H1 (cell line): ENCODE measurements at regions not wholly inside any gene's neighbourhood (a gene's known extent, or its start where the extent isn't known, plus 50 kb on each side); places are given as distances from the start of the nearest gene placed in this dataset.

Source experiments
- CTCF ChIA-PET: fragments of 300-600 bp; sonication (Branson Sonifier 250); formaldehyde crosslinking; loops from one replicate; lab custom pipeline; 2021; ENCODE audit not compliant: partially characterized antibody; lab: Charles Lee
- POLR2A ChIA-PET: fragments of 300-600 bp; sonication (Branson Sonifier 250); formaldehyde crosslinking; loops from one replicate; lab custom pipeline; 2021; ENCODE audit warnings: inconsistent platforms; ENCODE audit not compliant: partially characterized antibody; lab: Charles Lee
- DNase-seq, 2 experiments: peaks; one replicate each; pipeline versions ENCODE4 v3.0.0 to v3.0.0-alpha.2; 2010 to 2022; ENCODE audit warnings: low spot score in 2 of 2, low read depth in 1 of 2, mixed read lengths in 1 of 2
- FAIRE-seq: peaks from 2 replicates; lab custom pipeline; 2011; peaks lifted over from hg19 to GRCh38; lab: Jason Lieb, UNC
- H2AFZ ChIP-seq: 2 replicates; pipeline ENCODE4 v1.8.1; 2012; ENCODE audit warnings: low read length, inconsistent platforms
- H2AK5ac ChIP-seq: 2 replicates; pipeline ENCODE4 v1.6.1; 2013; ENCODE audit warnings: low read depth, low read length
- H2BK120ac ChIP-seq: replicated peaks from 2 replicates; pipeline ENCODE3; 2013; ENCODE audit warnings: low read depth, low read length, inconsistent platforms
- H2BK12ac ChIP-seq: 2 replicates; pipeline ENCODE4 v1.6.1; 2013; ENCODE audit warnings: low read depth, low read length
- H2BK15ac ChIP-seq: 2 replicates; pipeline ENCODE4 v1.6.1; 2013; ENCODE audit warnings: low read length
- H2BK20ac ChIP-seq: 2 replicates; pipeline ENCODE4 v1.6.1; 2013; ENCODE audit warnings: low read length
- H2BK5ac ChIP-seq: 2 replicates; pipeline ENCODE4 v1.6.1; 2013; ENCODE audit warnings: low read depth, low read length
- H3K14ac ChIP-seq: 2 replicates; pipeline ENCODE4 v1.6.1; 2013; ENCODE audit warnings: inconsistent platforms; ENCODE audit not compliant: insufficient read length
- H3K18ac ChIP-seq: 2 replicates; pipeline ENCODE4 v1.6.1; 2013; ENCODE audit warnings: low read length; ENCODE audit errors: extremely low read depth
- H3K23ac ChIP-seq: 2 replicates; pipeline ENCODE4 v1.6.1; 2013; ENCODE audit warnings: inconsistent platforms; ENCODE audit not compliant: insufficient read length
- H3K23me2 ChIP-seq: 2 replicates; pipeline ENCODE4 v1.6.1; 2013; ENCODE audit warnings: low read depth, low read length
- H3K27ac ChIP-seq: 2 replicates; pipeline ENCODE4 v1.6.1; 2011; ENCODE audit warnings: low read depth, low read length, inconsistent platforms
- H3K27me3 ChIP-seq, 4 experiments: replicated peaks in 1 of 4; 1 replicate in 1 of 4; 2 replicates in 3 of 4; pipeline versions ENCODE4 v1.6.1 to v1.8.1; 2011 to 2013; ENCODE audit warnings: low read length in 3 of 4, mild to moderate bottlenecking in 3 of 4, inconsistent platforms in 2 of 4, mixed read lengths in 2 of 4, moderate library complexity in 1 of 4; ENCODE audit not compliant: control insufficient read depth in 3 of 4, insufficient read depth in 3 of 4; ENCODE audit errors: extremely low read depth in 1 of 4
- H3K36me3 ChIP-seq, 4 experiments: 2 replicates each; pipeline versions ENCODE4 v1.6.1 to v1.8.1; 2011 to 2013; ENCODE audit warnings: mild to moderate bottlenecking in 4 of 4, low read length in 3 of 4, moderate library complexity in 2 of 4, control low read depth in 1 of 4, inconsistent platforms in 1 of 4; ENCODE audit not compliant: insufficient read depth in 4 of 4, control insufficient read depth in 2 of 4
- H3K4ac ChIP-seq: replicated peaks from 2 replicates; pipeline ENCODE3; 2013; ENCODE audit warnings: low read length, low read depth, mixed read lengths, inconsistent platforms; ENCODE audit not compliant: insufficient read length
- H3K4me1 ChIP-seq, 4 experiments: replicated peaks in 1 of 4; 1 replicate in 1 of 4; 2 replicates in 3 of 4; pipeline versions ENCODE4 v1.6.1 to v1.8.1; 2011 to 2013; ENCODE audit warnings: low read length in 3 of 4, inconsistent platforms in 2 of 4, mixed read lengths in 1 of 4; ENCODE audit not compliant: insufficient read depth in 4 of 4, control insufficient read depth in 3 of 4
- H3K4me2 ChIP-seq, 2 experiments: 2 replicates each; pipeline versions ENCODE4 v1.6.1 to v1.8.1; 2011 to 2013; ENCODE audit warnings: low read depth in 2 of 2, low read length in 2 of 2, control low read depth in 1 of 2, inconsistent platforms in 1 of 2, mild to moderate bottlenecking in 1 of 2; ENCODE audit not compliant: insufficient read depth in 1 of 2
- H3K4me3 ChIP-seq, 4 experiments: fragments of 200-600, 300-600 bp in 1 of 4; sonication (generic), shearing (Covaris generic), sonication (Bioruptor Twin) in 1 of 4; 2 replicates each; pipeline versions ENCODE4 v1.5.1 to v1.8.1; 2011 to 2016; ENCODE audit warnings: low read length in 4 of 4, low read depth in 3 of 4, control low read depth in 2 of 4, inconsistent platforms in 2 of 4, mild to moderate bottlenecking in 2 of 4, mixed read lengths in 1 of 4, moderate library complexity in 1 of 4; ENCODE audit not compliant: insufficient read depth in 2 of 4; ENCODE audit errors: extremely low read depth in 1 of 4
- H3K56ac ChIP-seq: replicated peaks from 2 replicates; pipeline ENCODE3; 2013; ENCODE audit warnings: low read depth, mild to moderate bottlenecking, mixed read lengths, low read length, inconsistent platforms; ENCODE audit not compliant: insufficient read length
- H3K79me1 ChIP-seq: 2 replicates; pipeline ENCODE4 v1.6.1; 2013; ENCODE audit warnings: low read depth, low read length, control low read depth
- H3K79me2 ChIP-seq, 2 experiments: 2 replicates each; pipeline versions ENCODE4 v1.6.1 to v1.8.1; 2012 to 2013; ENCODE audit warnings: low read length in 2 of 2, mild to moderate bottlenecking in 2 of 2, inconsistent platforms in 1 of 2; ENCODE audit not compliant: insufficient read depth in 2 of 2, control insufficient read depth in 1 of 2
- H3K9ac ChIP-seq, 4 experiments: replicated peaks in 1 of 4; 1 replicate in 1 of 4; 2 replicates in 3 of 4; pipeline versions ENCODE4 v1.6.1 to v1.8.1; 2011 to 2013; ENCODE audit warnings: low read depth in 3 of 4, low read length in 3 of 4, control low read depth in 2 of 4, mild to moderate bottlenecking in 2 of 4, moderate library complexity in 2 of 4, inconsistent platforms in 1 of 4; ENCODE audit errors: extremely low read depth in 1 of 4
- H3K9me3 ChIP-seq, 2 experiments: 2 replicates each; pipeline versions ENCODE4 v1.6.1 to v1.8.1; 2012 to 2013; ENCODE audit warnings: mild to moderate bottlenecking in 2 of 2, moderate library complexity in 2 of 2, control low read depth in 1 of 2, inconsistent platforms in 1 of 2, low read depth in 1 of 2, low read length in 1 of 2, mixed read lengths in 1 of 2; ENCODE audit not compliant: insufficient read depth in 2 of 2
- H4K20me1 ChIP-seq, 2 experiments: replicated peaks in 1 of 2; 2 replicates each; pipeline versions ENCODE3 to v1.8.1; 2011 to 2013; ENCODE audit warnings: inconsistent platforms in 2 of 2, low read length in 2 of 2, mild to moderate bottlenecking in 1 of 2; ENCODE audit not compliant: insufficient read depth in 2 of 2, control insufficient read depth in 1 of 2
- H4K5ac ChIP-seq: 2 replicates; pipeline ENCODE4 v1.6.1; 2013; ENCODE audit warnings: low read length, low read depth, mixed read lengths, inconsistent platforms; ENCODE audit not compliant: insufficient read length
- H4K8ac ChIP-seq: 2 replicates; pipeline ENCODE4 v1.8.0; 2013; ENCODE audit warnings: mild to moderate bottlenecking, moderate library complexity, low read length, inconsistent platforms; ENCODE audit not compliant: insufficient read depth; ENCODE audit errors: extremely low read depth
- H4K91ac ChIP-seq: replicated peaks from 2 replicates; pipeline ENCODE3; 2013; ENCODE audit warnings: low read length, mixed read lengths, inconsistent platforms; ENCODE audit not compliant: insufficient read length
- NRF1 ChIP-seq: IDR thresholded peaks from 2 replicates; pipeline ENCODE4 v1.6.1; 2011; ENCODE audit warnings: mild to moderate bottlenecking, low read depth, low read length, improper control_type of control experiment

GRCh38 chr2:181348107-181348837, 108.9 kb upstream of the ITGA4 start:
- Histone ChIP-seq H2BK12ac (no peak overlapping the region), H3K4me3 (no peak overlapping the region), H3K14ac (no peak overlapping the region), H4K5ac (no peak overlapping the region), H3K9me3 (no peaks in the 10 kb centered on the region), H3K79me1 (no peaks in the 10 kb centered on the region), H3K4ac (no peak overlapping the region), H3K4me1 (no peaks in the 10 kb centered on the region), H3K27me3 (no peaks in the 10 kb centered on the region), H2BK5ac (no peak overlapping the region), H3K23me2 (no peaks in the 10 kb centered on the region), H3K36me3 (no peaks in the 10 kb centered on the region)
- no peak for TF ChIP-seq NRF1
- TF ChIP-seq, all 59 proteins: peak for 0
- Histone ChIP-seq H3K9ac (no peak overlapping the region), H2AK5ac (no peak overlapping the region), H3K18ac (no peak overlapping the region), H2AFZ (no peak overlapping the region), H3K4me2 (no peak overlapping the region), H4K8ac (no peak overlapping the region), H2BK15ac (no peak overlapping the region), H2BK20ac (no peak overlapping the region), H2BK120ac (no peak overlapping the region), H3K27ac (no peak overlapping the region), H3K79me2 (no peaks in the 10 kb centered on the region), H4K20me1 (no peaks in the 10 kb centered on the region), H3K23ac (no peak overlapping the region), H3K56ac (no peak overlapping the region), H4K91ac (no peak overlapping the region)
- FAIRE-seq: no peak
- ChIA-PET CTCF (no interaction called here), POLR2A (no interaction called here)
- DNase-seq: no peak
